GM10266 (cell line): ENCODE measurements at regions not wholly inside any gene's neighbourhood (a gene's known extent, or its start where the extent isn't known, plus 50 kb on each side); places are given as distances from the start of the nearest gene placed in this dataset.

ENCODE experiments used
- DNase-seq: peaks from one replicate; pipeline ENCODE4 v3.0.0; 2012; ENCODE audit errors: extremely low spot score
- CTCF ChIP-seq: IDR thresholded peaks from 2 replicates; pipeline ENCODE4 v1.5.1; 2012; ENCODE audit warnings: mild to moderate bottlenecking, low read depth; ENCODE audit not compliant: control insufficient read depth, insufficient read depth; ENCODE audit errors: missing control alignments

- TF ChIP-seq CTCF = no peak
- DNase-seq = no peak
These were observed 429.2 kb upstream of the HS3ST1 start for GRCh38 chr4:11857881-11858280.

DNA sequence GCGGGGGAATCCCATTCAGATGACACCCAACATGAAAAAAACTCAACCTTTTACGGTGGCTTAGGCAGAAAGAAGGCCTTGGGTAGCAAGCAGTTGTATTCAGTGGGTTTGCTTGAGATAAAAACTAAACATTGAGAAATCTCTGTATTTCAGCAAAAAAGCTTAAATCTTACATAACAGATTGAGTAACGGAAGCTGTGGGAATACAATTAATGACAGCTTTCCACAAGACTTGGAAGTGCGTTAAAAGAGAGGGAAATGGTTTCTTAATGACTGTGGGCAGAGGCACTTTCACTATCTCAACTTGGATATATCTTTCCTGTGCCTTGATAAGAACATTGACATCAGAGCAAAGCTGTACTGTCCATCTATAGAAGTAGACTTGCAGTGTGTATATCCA lies 418.5 kb upstream of the HS3ST1 start:
- no peak for TF ChIP-seq CTCF
- DNase-seq = no peak

- no peak for TF ChIP-seq CTCF
These were observed 415.2 kb upstream of the HS3ST1 start for GRCh38 chr4:11843927-11844326.

GRCh38 chr4:11843340-11843739 lies 414.6 kb upstream of the HS3ST1 start:
- no peak for DNase-seq
- no peak for TF ChIP-seq CTCF

More at GRCh38 chr4:11843927-11844326, 415.2 kb upstream of the HS3ST1 start:
- DNase-seq = no peak

GRCh38 chr4:11842620-11843263 lies 414.0 kb upstream of the HS3ST1 start:
- DNase-seq = no peak
- TF ChIP-seq CTCF = no peak

DNA sequence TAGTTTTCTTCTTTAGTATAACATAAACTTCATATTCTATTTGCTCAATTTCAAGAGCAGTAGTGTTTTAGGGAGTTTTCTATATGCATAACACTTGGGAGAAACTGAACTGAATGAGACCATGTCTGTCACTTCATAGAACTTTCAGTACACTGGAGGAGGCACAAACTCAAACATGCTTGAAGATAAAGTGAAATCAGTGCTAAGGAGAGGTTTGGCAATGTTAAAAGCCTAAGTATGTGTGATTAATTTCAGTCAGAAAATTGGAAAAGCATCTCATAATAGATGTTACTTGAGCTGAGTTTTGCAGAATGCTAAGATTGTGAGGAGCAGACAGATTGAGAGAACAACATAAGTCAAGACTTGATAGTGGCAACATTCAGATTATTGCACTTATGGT lies 411.2 kb upstream of the HS3ST1 start:
- no peak for TF ChIP-seq CTCF
- DNase-seq = no peak

DNA sequence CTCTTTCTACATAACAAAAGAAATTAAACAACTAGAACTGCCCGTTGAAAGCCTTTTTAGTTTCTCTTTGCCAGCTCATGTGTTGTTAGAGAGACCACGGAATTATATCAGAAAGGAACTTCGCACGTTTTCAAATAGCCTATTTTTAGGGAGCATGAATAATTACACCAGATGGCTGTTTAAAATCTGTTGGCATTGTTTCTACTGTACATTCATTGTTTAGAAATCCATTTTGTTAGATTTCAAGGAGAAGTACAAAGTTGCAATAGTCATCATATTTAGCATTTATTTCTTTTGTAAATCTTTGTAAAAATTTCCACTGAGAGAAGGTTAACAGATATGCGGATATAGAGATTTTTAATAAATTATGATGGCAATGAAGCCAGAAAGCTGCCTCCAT lies 403.0 kb upstream of the HS3ST1 start:
- no peak for TF ChIP-seq CTCF
- DNase-seq = no peak
